GM23338 (cell line): ENCODE measurements at regions not wholly inside any gene's neighbourhood (a gene's known extent, or its start where the extent isn't known, plus 50 kb on each side); places are given as distances from the start of the nearest gene placed in this dataset.

ENCODE experiments used
- CTCF ChIP-seq, 2 experiments: fragments of 200-600 bp in 1 of 2; sonication (generic) in 1 of 2; conservative IDR thresholded peaks; 2 replicates each; pipeline versions ENCODE4 v1.5.1 to v1.6.1; 2016 to 2017; ENCODE audit warnings: antibody characterized with exemption in 2 of 2, low read depth in 2 of 2, mild to moderate bottlenecking in 2 of 2, moderate library complexity in 1 of 2
- EZH2 ChIP-seq: fragments of 200-600 bp; sonication (generic); IDR thresholded peaks from one replicate; pipeline ENCODE4 v1.8.0; 2017; ENCODE audit warnings: antibody characterized with exemption, mild to moderate bottlenecking, low read depth; ENCODE audit not compliant: unreplicated experiment
- EZH2phosphoT487 ChIP-seq: fragments of 200-600 bp; sonication (generic); IDR thresholded peaks from one replicate; pipeline ENCODE4 v1.8.1; 2018; ENCODE audit warnings: antibody characterized with exemption; ENCODE audit not compliant: unreplicated experiment
- NANOG ChIP-seq: IDR thresholded peaks from 2 replicates; pipeline ENCODE4 v1.6.1; 2016; ENCODE audit warnings: antibody characterized with exemption, borderline replicate concordance
- POLR2AphosphoS5 ChIP-seq: IDR thresholded peaks from 2 replicates; pipeline ENCODE4 v1.6.1; 2016; ENCODE audit warnings: antibody characterized with exemption, low read depth
- REST ChIP-seq: IDR thresholded peaks from one replicate; pipeline ENCODE4 v1.6.1; 2018; ENCODE audit warnings: antibody characterized with exemption; ENCODE audit not compliant: unreplicated experiment
- ZNF331 ChIP-seq: fragments of 250-450 bp; sonication (Bioruptor Pico); IDR thresholded peaks from 2 replicates; pipeline ENCODE4 v1.5.0; 2020; ENCODE audit warnings: low read depth, mild to moderate bottlenecking, moderate library complexity

- TF ChIP-seq CTCF (conservative IDR thresholded peaks at IDR 0.05; ENCODE audit: low read depth in 2 of 2): no peak
- TF ChIP-seq EZH2: no peak
- no peak for TF ChIP-seq REST
- no peak for TF ChIP-seq POLR2AphosphoS5
- no peak for TF ChIP-seq EZH2phosphoT487
- TF ChIP-seq NANOG: no peak
- no peak for TF ChIP-seq ZNF331 (CRISPR knock-in tag)
Observed at GRCh38 chr5:61777292-61777691, 445.2 kb downstream of the ZSWIM6 start.
